RWPE2 (cell line): ENCODE measurements at regions not wholly inside any gene's neighbourhood (a gene's known extent, or its start where the extent isn't known, plus 50 kb on each side); places are given as distances from the start of the nearest gene placed in this dataset.

ENCODE experiments used
- ATAC-seq: fragments of 200-7000 bp; cut with Tn5 transposase; 3 replicates; pipeline ENCODE4 v1.9.1; 2021; ENCODE audit warnings: low read depth
- DNase-seq: peaks from one replicate; pipeline ENCODE4 v3.0.0-alpha.2; 2020; ENCODE audit warnings: low spot score
- H3K27ac ChIP-seq: fragments of 450-650 bp; 2 replicates; pipeline ENCODE4 v1.5.1; 2017; ENCODE audit warnings: mild to moderate bottlenecking; ENCODE audit not compliant: poor library complexity, severe bottlenecking
- H3K27me3 ChIP-seq: fragments of 250-450 bp; sonication (Bioruptor Pico); 2 replicates; pipeline ENCODE4 v1.5.1; 2021; ENCODE audit warnings: mild to moderate bottlenecking, moderate library complexity; ENCODE audit not compliant: insufficient read depth, poor library complexity, severe bottlenecking
- H3K36me3 ChIP-seq: fragments of 250-450 bp; sonication (Bioruptor Pico); 2 replicates; pipeline ENCODE4 v1.5.1; 2020; ENCODE audit warnings: low read depth, mild to moderate bottlenecking, moderate library complexity
- H3K4me1 ChIP-seq: fragments of 250-450 bp; sonication (Bioruptor Pico); 2 replicates; pipeline ENCODE4 v1.5.1; 2021; ENCODE audit warnings: mild to moderate bottlenecking, moderate library complexity; ENCODE audit not compliant: insufficient read depth, poor library complexity, severe bottlenecking
- H3K4me3 ChIP-seq: fragments of 250-450 bp; sonication (Bioruptor Pico); 2 replicates; pipeline ENCODE4 v1.5.1; 2021; ENCODE audit warnings: mild to moderate bottlenecking, moderate library complexity; ENCODE audit not compliant: severe bottlenecking
- H3K9me3 ChIP-seq: fragments of 250-450 bp; sonication (Bioruptor Pico); 2 replicates; pipeline ENCODE4 v1.5.1; 2021; ENCODE audit warnings: mild to moderate bottlenecking, moderate library complexity; ENCODE audit not compliant: severe bottlenecking
- CTCF ChIP-seq: fragments of 450-650 bp; IDR thresholded peaks from one replicate; pipeline ENCODE4 v1.5.1; 2017; ENCODE audit warnings: mild to moderate bottlenecking, moderate library complexity; ENCODE audit not compliant: poor library complexity, severe bottlenecking

- no peak overlapping the region for H3K27ac ChIP-seq
These were observed 97.5 kb upstream of the KCNJ3 start for GRCh38 chr2:154600927-154601494.

GRCh38 chr2:154603682-154604081 is 94.8 kb upstream of the KCNJ3 start:
- Histone ChIP-seq H3K27ac (no peak overlapping the region), H3K27me3 (peaks cover 5% of the 10 kb centered on the region), H3K36me3 (no peaks in the 10 kb centered on the region), H3K4me3 (no peak overlapping the region), H3K9me3 (no peaks in the 10 kb centered on the region), H3K4me1 (no peaks in the 10 kb centered on the region)
- no peak for DNase-seq
- no peak for TF ChIP-seq CTCF
- ATAC-seq = no peak

More at GRCh38 chr2:154600927-154601494, 97.5 kb upstream of the KCNJ3 start:
- DNase-seq = no peak
- TF ChIP-seq CTCF = no peak
- no peaks in the 10 kb centered on the region for H3K9me3 ChIP-seq
- no peak for ATAC-seq
- peaks cover 5% of the 10 kb centered on the region for H3K27me3 ChIP-seq
- H3K36me3 ChIP-seq = no peaks in the 10 kb centered on the region
- no peak overlapping the region for H3K4me3 ChIP-seq
- no peaks in the 10 kb centered on the region for H3K4me1 ChIP-seq

GRCh38 chr2:154608438-154608837 is 90.1 kb upstream of the KCNJ3 start:
- no peak for DNase-seq
- Histone ChIP-seq H3K36me3 (no peaks in the 10 kb centered on the region), H3K9me3 (no peaks in the 10 kb centered on the region), H3K27me3 (no peaks in the 10 kb centered on the region), H3K27ac (no peak overlapping the region), H3K4me3 (no peak overlapping the region), H3K4me1 (no peaks in the 10 kb centered on the region)
- no peak for TF ChIP-seq CTCF
- ATAC-seq = no peak

- no peaks in the 10 kb centered on the region for H3K9me3 ChIP-seq
- no peak for ATAC-seq
- no peak for TF ChIP-seq CTCF
These were observed 83.6 kb upstream of the KCNJ3 start for GRCh38 chr2:154614906-154615305.

GRCh38 chr2:154616659-154617058 is 81.8 kb upstream of the KCNJ3 start:
- no peaks in the 10 kb centered on the region for H3K27me3 ChIP-seq
- H3K4me1 ChIP-seq = no peaks in the 10 kb centered on the region
- no peaks in the 10 kb centered on the region for H3K36me3 ChIP-seq
- H3K27ac ChIP-seq = no peak overlapping the region
- no peak for DNase-seq
- no peaks in the 10 kb centered on the region for H3K9me3 ChIP-seq
- no peak for ATAC-seq
- H3K4me3 ChIP-seq = no peak overlapping the region
- TF ChIP-seq CTCF = no peak

More at GRCh38 chr2:154614906-154615305, 83.6 kb upstream of the KCNJ3 start:
- no peaks in the 10 kb centered on the region for H3K36me3 ChIP-seq
- no peaks in the 10 kb centered on the region for H3K4me1 ChIP-seq
- no peak for DNase-seq
- no peak overlapping the region for H3K27ac ChIP-seq
- H3K4me3 ChIP-seq = no peak overlapping the region
- H3K27me3 ChIP-seq = no peaks in the 10 kb centered on the region
